Endothelial cell of umbilical vein (primary cell): ENCODE measurements at regions not wholly inside any gene's neighbourhood (a gene's known extent, or its start where the extent isn't known, plus 50 kb on each side); places are given as distances from the start of the nearest gene placed in this dataset.

Experiments used
- EZH2 ChIP-seq: IDR thresholded peaks from 2 replicates; pipeline ENCODE4 v1.6.1; 2012; ENCODE audit warnings: borderline replicate concordance, low read depth, mild to moderate bottlenecking, moderate library complexity, low read length, inconsistent platforms; ENCODE audit not compliant: severe bottlenecking
- FOS ChIP-seq: IDR thresholded peaks from 2 replicates; pipeline ENCODE4 v1.6.1; 2011; ENCODE audit warnings: mild to moderate bottlenecking, low read length, moderate library complexity, borderline replicate concordance; ENCODE audit not compliant: insufficient read depth
- GATA2 ChIP-seq: IDR thresholded peaks from 2 replicates; pipeline ENCODE4 v1.7.0; 2011; ENCODE audit warnings: low read depth, mild to moderate bottlenecking, moderate library complexity, mixed read lengths, low read length; ENCODE audit not compliant: insufficient read length, insufficient read depth
- JUN ChIP-seq: IDR thresholded peaks from 2 replicates; pipeline ENCODE4 v1.6.1; 2011; ENCODE audit warnings: borderline replicate concordance, low read depth; ENCODE audit not compliant: insufficient read length, insufficient read depth
- POLR2A ChIP-seq: IDR thresholded peaks from 2 replicates; pipeline ENCODE4 v1.6.1; 2012; ENCODE audit warnings: low read depth, mild to moderate bottlenecking, control low read depth, low read length
- POLR2AphosphoS5 ChIP-seq: IDR thresholded peaks from 2 replicates; pipeline ENCODE4 v1.6.1; 2012; ENCODE audit warnings: low read depth, mild to moderate bottlenecking, control low read depth, low read length, moderate library complexity; ENCODE audit not compliant: insufficient read depth
- TF ChIP-seq, protein P1 (sequence below), 2 donors: IDR thresholded peaks; 1 replicate in 1 of 2; 2 replicates in 1 of 2; pipeline ENCODE4 v1.5.1; 2011; ENCODE audit warnings: low read length in 2 of 2, mild to moderate bottlenecking in 2 of 2, moderate library complexity in 2 of 2, control low read depth in 1 of 2, inconsistent platforms in 1 of 2, low read depth in 1 of 2; ENCODE audit not compliant: insufficient read depth in 1 of 2; ENCODE audit errors: extremely low read depth in 1 of 2
- TF ChIP-seq, protein P2 (sequence below): IDR thresholded peaks from 2 replicates; pipeline ENCODE4 v1.6.1; 2011; ENCODE audit not compliant: insufficient read depth, insufficient read length

DNA sequence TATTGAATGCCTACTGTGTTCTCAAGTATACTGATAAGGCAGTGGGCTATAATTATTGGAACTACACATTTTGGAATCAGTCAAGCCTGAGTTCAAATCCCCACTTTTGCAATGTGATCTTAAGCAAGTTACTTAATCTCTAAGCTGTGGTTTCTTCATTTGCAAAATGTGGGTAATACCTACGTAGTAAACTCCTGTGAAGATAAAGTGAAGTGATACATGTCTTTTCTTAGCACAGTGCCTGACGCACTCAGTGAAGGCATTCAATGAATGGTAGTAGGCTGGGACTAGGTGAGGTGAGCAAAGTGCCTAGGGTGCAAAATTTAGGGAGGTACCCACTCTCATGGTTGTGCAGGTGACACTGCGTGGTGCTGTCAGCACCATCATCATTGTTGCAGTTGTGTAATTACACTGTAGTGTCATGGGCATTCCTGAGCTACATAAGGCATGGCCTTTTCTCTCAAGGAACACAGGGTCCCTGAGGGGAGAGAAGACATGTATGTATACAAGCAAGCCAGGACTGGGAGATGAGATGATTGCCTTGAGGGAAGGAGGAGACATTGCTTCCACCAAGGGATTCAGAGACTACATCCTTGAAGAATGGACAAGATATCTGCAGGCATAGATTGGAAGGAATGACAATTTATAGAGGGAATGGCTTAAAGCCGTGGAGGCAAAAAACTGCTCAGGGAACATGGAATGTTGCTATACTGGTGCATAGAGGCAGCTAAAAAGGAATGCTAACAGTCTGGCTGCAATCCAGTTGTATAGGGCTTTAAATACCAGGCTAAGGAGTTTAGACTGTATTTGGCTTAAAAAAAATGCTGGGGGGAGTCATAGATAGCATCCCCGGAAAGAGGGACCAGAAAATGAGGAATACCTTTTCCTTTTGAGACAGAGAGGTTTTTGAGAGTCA is 129.2 kb upstream of the ARHGAP5 start:
- TF ChIP-seq JUN (no peak), EZH2 (no peak), POLR2A (no peak), POLR2AphosphoS5 (no peak), FOS (no peak), GATA2 (no peak)
- TF ChIP-seq, protein P1, sequence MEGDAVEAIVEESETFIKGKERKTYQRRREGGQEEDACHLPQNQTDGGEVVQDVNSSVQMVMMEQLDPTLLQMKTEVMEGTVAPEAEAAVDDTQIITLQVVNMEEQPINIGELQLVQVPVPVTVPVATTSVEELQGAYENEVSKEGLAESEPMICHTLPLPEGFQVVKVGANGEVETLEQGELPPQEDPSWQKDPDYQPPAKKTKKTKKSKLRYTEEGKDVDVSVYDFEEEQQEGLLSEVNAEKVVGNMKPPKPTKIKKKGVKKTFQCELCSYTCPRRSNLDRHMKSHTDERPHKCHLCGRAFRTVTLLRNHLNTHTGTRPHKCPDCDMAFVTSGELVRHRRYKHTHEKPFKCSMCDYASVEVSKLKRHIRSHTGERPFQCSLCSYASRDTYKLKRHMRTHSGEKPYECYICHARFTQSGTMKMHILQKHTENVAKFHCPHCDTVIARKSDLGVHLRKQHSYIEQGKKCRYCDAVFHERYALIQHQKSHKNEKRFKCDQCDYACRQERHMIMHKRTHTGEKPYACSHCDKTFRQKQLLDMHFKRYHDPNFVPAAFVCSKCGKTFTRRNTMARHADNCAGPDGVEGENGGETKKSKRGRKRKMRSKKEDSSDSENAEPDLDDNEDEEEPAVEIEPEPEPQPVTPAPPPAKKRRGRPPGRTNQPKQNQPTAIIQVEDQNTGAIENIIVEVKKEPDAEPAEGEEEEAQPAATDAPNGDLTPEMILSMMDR (IDR thresholded peaks at IDR 0.05; ENCODE audit: extremely low read depth in 1 of 2, insufficient read depth in 1 of 2, low read depth in 1 of 2, low read length in 2 of 2): no peak
- TF ChIP-seq, protein P2, sequence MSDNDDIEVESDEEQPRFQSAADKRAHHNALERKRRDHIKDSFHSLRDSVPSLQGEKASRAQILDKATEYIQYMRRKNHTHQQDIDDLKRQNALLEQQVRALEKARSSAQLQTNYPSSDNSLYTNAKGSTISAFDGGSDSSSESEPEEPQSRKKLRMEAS: no peak
